HepG2 (cell line): ENCODE measurements at regions not wholly inside any gene's neighbourhood (a gene's known extent, or its start where the extent isn't known, plus 50 kb on each side); places are given as distances from the start of the nearest gene placed in this dataset.

Source experiments
- ARNT2 ChIP-seq: sonication (generic); formaldehyde crosslinking; IDR thresholded peaks from 2 replicates; pipeline ENCODE4 v1.8.0; 2022; ENCODE audit warnings: mild to moderate bottlenecking, low read depth, missing genetic modification reagents, moderate library complexity
- FOXA1 ChIP-seq, 2 experiments: fragments of 450-650 bp in 1 of 2; sonication (generic) in 1 of 2; formaldehyde crosslinking in 1 of 2; IDR thresholded peaks; 2 replicates each; pipeline versions ENCODE4 v1.4.0 to v1.6.1; 2016 to 2020; ENCODE audit warnings: missing genetic modification reagents in 1 of 2
- FOXO1 ChIP-seq: sonication (generic); formaldehyde crosslinking; IDR thresholded peaks from 2 replicates; pipeline ENCODE4 v1.4.0; 2020; ENCODE audit warnings: missing genetic modification reagents
- HNF4A ChIP-seq: sonication (generic); formaldehyde crosslinking; IDR thresholded peaks from 2 replicates; pipeline ENCODE4 v1.4.0; 2020; ENCODE audit warnings: missing genetic modification reagents
- MED1 ChIP-seq: sonication (generic); formaldehyde crosslinking; IDR thresholded peaks from 2 replicates; pipeline ENCODE4 v1.4.0; 2020; ENCODE audit warnings: missing genetic modification reagents
- MIER3 ChIP-seq: IDR thresholded peaks from 2 replicates; pipeline ENCODE4 v1.6.1; 2016; ENCODE audit warnings: missing compliant biosample characterization, borderline replicate concordance
- MTF1 ChIP-seq: sonication (generic); formaldehyde crosslinking; IDR thresholded peaks from 2 replicates; pipeline ENCODE4 v1.5.0; 2020; ENCODE audit warnings: missing genetic modification reagents
- MYC ChIP-seq: sonication (generic); formaldehyde crosslinking; IDR thresholded peaks from 2 replicates; pipeline ENCODE4 v1.9.0; 2021; ENCODE audit warnings: missing genetic modification reagents, borderline replicate concordance
- NCOR1 ChIP-seq: fragments of 200-600 bp; sonication (generic); IDR thresholded peaks from 2 replicates; pipeline ENCODE4 v1.7.0; 2017; ENCODE audit warnings: antibody characterized with exemption, low read length, borderline replicate concordance
- PITX1 ChIP-seq: sonication (generic); formaldehyde crosslinking; IDR thresholded peaks from 2 replicates; pipeline ENCODE4 v1.5.1; 2020; ENCODE audit warnings: mild to moderate bottlenecking, missing genetic modification reagents
- RAD21 ChIP-seq: fragments of 450-650 bp; formaldehyde crosslinking; IDR thresholded peaks from 2 replicates; pipeline ENCODE4 v1.5.0; 2020; ENCODE audit warnings: mild to moderate bottlenecking
- SAP130 ChIP-seq: IDR thresholded peaks from 2 replicates; pipeline ENCODE4 v1.6.1; 2016; ENCODE audit warnings: low read depth
- SMC3 ChIP-seq: IDR thresholded peaks from 2 replicates; pipeline ENCODE4 v1.6.1; 2011; ENCODE audit warnings: low read length, improper control_type of control experiment
- TEAD3 ChIP-seq: optimal IDR thresholded peaks from 2 replicates; pipeline ENCODE3; 2016; ENCODE audit warnings: borderline replicate concordance
- ZBTB21 ChIP-seq: sonication (generic); formaldehyde crosslinking; IDR thresholded peaks from 2 replicates; pipeline ENCODE4 v1.4.0; 2020; ENCODE audit warnings: missing genetic modification reagents
- ZBTB3 ChIP-seq: sonication (generic); formaldehyde crosslinking; IDR thresholded peaks from 2 replicates; pipeline ENCODE4 v1.4.0; 2020; ENCODE audit warnings: low read depth, mild to moderate bottlenecking, moderate library complexity, missing genetic modification reagents, borderline replicate concordance
- ZMAT3 ChIP-seq: sonication (generic); formaldehyde crosslinking; conservative IDR thresholded peaks from 2 replicates; pipeline ENCODE4 v1.7.0; 2021; ENCODE audit warnings: missing genetic modification reagents
- ZNF781 ChIP-seq: sonication (generic); formaldehyde crosslinking; IDR thresholded peaks from 2 replicates; pipeline ENCODE4 v1.5.1; 2020; ENCODE audit warnings: borderline replicate concordance, mild to moderate bottlenecking, missing genetic modification reagents; ENCODE audit errors: not compliant biosample characterization
- ZNF850 ChIP-seq: sonication (generic); formaldehyde crosslinking; conservative IDR thresholded peaks from 2 replicates; pipeline ENCODE4 v1.9.0; 2021; ENCODE audit warnings: mild to moderate bottlenecking, missing genetic modification reagents
- TF ChIP-seq, protein P1 (sequence below): sonication (generic); formaldehyde crosslinking; IDR thresholded peaks from 2 replicates; pipeline ENCODE4 v1.9.0; 2021; ENCODE audit warnings: missing genetic modification reagents, borderline replicate concordance
- TF ChIP-seq, protein P2 (sequence below): fragments of 450-650 bp; IDR thresholded peaks from 2 replicates; pipeline ENCODE4 v1.6.1; 2016
- TF ChIP-seq, protein P3 (sequence below): sonication (generic); formaldehyde crosslinking; IDR thresholded peaks from 2 replicates; pipeline ENCODE4 v1.5.0; 2020; ENCODE audit warnings: mild to moderate bottlenecking, missing genetic modification reagents, moderate library complexity
- TF ChIP-seq, protein P4 (sequence below): sonication (generic); formaldehyde crosslinking; IDR thresholded peaks from 2 replicates; pipeline ENCODE4 v1.4.0; 2020; ENCODE audit warnings: mild to moderate bottlenecking, missing genetic modification reagents, borderline replicate concordance
- TF ChIP-seq, protein P5 (sequence below): sonication (generic); formaldehyde crosslinking; IDR thresholded peaks from 2 replicates; pipeline ENCODE4 v1.4.0; 2020; ENCODE audit warnings: mild to moderate bottlenecking, missing genetic modification reagents

DNA sequence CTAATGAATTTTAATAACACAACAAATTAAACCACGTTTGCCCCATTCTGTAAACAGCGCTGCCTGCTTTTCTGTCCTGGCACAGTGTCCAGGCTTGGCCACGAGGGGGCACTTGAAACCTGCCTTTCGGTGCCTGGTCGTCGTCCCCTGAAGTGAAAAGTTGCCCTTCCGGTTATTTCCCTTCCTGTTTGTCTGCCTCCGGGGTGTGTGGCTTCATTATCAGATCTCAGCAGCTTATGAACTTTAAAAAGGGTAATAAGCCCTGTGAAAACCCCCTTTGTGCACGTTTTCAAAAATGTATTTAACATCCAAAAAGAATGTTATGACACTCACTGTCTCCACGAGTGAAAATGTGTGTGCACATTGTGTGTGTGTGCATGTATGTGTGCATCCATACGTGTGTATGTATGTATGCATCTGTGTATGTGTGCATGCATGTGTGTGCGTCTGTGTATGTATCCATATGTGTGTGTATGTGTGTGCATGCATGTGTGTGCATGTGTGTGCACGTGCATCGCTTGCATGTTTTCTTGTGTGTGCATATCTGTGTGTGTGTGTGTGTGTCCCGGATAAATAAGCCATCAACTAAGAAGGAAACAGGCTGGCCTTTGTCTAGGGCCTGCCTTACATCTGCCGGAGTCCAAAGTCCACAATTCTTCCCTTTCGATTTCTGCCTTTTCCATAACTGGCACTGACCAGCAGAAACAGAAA lies 358.4 kb downstream of the THBS2 start (continued):
- TF ChIP-seq, protein P1, sequence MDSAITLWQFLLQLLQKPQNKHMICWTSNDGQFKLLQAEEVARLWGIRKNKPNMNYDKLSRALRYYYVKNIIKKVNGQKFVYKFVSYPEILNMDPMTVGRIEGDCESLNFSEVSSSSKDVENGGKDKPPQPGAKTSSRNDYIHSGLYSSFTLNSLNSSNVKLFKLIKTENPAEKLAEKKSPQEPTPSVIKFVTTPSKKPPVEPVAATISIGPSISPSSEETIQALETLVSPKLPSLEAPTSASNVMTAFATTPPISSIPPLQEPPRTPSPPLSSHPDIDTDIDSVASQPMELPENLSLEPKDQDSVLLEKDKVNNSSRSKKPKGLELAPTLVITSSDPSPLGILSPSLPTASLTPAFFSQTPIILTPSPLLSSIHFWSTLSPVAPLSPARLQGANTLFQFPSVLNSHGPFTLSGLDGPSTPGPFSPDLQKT (CRISPR knock-in tag) = no peak
- TF ChIP-seq, protein P2, sequence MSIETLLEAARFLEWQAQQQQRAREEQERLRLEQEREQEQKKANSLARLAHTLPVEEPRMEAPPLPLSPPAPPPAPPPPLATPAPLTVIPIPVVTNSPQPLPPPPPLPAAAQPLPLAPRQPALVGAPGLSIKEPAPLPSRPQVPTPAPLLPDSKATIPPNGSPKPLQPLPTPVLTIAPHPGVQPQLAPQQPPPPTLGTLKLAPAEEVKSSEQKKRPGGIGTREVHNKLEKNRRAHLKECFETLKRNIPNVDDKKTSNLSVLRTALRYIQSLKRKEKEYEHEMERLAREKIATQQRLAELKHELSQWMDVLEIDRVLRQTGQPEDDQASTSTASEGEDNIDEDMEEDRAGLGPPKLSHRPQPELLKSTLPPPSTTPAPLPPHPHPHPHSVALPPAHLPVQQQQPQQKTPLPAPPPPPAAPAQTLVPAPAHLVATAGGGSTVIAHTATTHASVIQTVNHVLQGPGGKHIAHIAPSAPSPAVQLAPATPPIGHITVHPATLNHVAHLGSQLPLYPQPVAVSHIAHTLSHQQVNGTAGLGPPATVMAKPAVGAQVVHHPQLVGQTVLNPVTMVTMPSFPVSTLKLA = peak; percentile 67
- TF ChIP-seq FOXO1 (peak; percentile 44; the same call in 1 of the 2 replicates), ZBTB21 (CRISPR knock-in tag) (0 out of 2 replicates have a peak, but pooled peaks have one; percentile 25), FOXA1 (IDR thresholded peaks at IDR 0.05) (no peak), FOXA1 (CRISPR knock-in tag; IDR thresholded peaks at IDR 0.05) (peak; percentile 58; the same call in 1 of the 2 replicates), PITX1 (CRISPR knock-in tag) (0 out of 2 replicates have a peak, but pooled peaks have one; percentile 21), RAD21 (CRISPR knock-in tag) (peak; percentile 84), SAP130 (peak; percentile 25; the same call in 1 of the 2 replicates), ZNF850 (no peak), ZBTB3 (CRISPR knock-in tag) (no peak), MIER3 (CRISPR knock-in tag) (no peak; the same call in 1 of the 2 replicates), ARNT2 (CRISPR knock-in tag) (0 out of 2 replicates have a peak, but pooled peaks have one; percentile 53), ZMAT3 (CRISPR knock-in tag) (no peak), TEAD3 (CRISPR knock-in tag) (peak; percentile 12), ZNF781 (peak; percentile 54), HNF4A (peak; percentile 63), MED1 (0 out of 2 replicates have a peak, but pooled peaks have one; percentile 17), MYC (CRISPR knock-in tag) (peak; percentile 22; the same call in 1 of the 2 replicates), SMC3 (peak; percentile 75; the same call in 1 of the 2 replicates), NCOR1 (peak; percentile 61; the same call in 1 of the 2 replicates), MTF1 (CRISPR knock-in tag) (no peak)
- TF ChIP-seq, protein P3, sequence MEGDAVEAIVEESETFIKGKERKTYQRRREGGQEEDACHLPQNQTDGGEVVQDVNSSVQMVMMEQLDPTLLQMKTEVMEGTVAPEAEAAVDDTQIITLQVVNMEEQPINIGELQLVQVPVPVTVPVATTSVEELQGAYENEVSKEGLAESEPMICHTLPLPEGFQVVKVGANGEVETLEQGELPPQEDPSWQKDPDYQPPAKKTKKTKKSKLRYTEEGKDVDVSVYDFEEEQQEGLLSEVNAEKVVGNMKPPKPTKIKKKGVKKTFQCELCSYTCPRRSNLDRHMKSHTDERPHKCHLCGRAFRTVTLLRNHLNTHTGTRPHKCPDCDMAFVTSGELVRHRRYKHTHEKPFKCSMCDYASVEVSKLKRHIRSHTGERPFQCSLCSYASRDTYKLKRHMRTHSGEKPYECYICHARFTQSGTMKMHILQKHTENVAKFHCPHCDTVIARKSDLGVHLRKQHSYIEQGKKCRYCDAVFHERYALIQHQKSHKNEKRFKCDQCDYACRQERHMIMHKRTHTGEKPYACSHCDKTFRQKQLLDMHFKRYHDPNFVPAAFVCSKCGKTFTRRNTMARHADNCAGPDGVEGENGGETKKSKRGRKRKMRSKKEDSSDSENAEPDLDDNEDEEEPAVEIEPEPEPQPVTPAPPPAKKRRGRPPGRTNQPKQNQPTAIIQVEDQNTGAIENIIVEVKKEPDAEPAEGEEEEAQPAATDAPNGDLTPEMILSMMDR (CRISPR knock-in tag) = peak; percentile 90
- TF ChIP-seq, protein P4, sequence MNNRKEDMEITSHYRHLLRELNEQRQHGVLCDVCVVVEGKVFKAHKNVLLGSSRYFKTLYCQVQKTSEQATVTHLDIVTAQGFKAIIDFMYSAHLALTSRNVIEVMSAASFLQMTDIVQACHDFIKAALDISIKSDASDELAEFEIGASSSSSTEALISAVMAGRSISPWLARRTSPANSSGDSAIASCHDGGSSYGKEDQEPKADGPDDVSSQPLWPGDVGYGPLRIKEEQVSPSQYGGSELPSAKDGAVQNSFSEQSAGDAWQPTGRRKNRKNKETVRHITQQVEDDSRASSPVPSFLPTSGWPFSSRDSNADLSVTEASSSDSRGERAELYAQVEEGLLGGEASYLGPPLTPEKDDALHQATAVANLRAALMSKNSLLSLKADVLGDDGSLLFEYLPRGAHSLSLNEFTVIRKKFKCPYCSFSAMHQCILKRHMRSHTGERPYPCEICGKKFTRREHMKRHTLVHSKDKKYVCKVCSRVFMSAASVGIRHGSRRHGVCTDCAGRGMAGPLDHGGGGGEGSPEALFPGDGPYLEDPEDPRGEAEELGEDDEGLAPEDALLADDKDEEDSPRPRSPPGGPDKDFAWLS (CRISPR knock-in tag) = no peak
- TF ChIP-seq, protein P5, sequence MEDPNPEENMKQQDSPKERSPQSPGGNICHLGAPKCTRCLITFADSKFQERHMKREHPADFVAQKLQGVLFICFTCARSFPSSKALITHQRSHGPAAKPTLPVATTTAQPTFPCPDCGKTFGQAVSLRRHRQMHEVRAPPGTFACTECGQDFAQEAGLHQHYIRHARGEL (CRISPR knock-in tag) = no peak
